NCI-H2227 treated with DMSO at 0.1 percent for 48 hours (cell line): ENCODE measurements at regions not wholly inside any gene's neighbourhood (a gene's known extent, or its start where the extent isn't known, plus 50 kb on each side); places are given as distances from the start of the nearest gene placed in this dataset.
"Not testable (repeated sequence)": the region's sequence is repeated elsewhere in the genome, so short reads cannot be mapped to it uniquely, and the experiment has no call there.

Experiments used
- DNase-seq: peaks from one replicate; lab custom pipeline; 2025; lab: John Stamatoyannopoulos, UW

- DNase-seq: no peak
These were observed 177.9 kb downstream of the GALC start for GRCh38 chr14:87815121-87815520.

- DNase-seq: no peak
These were observed 179.3 kb downstream of the GALC start for GRCh38 chr14:87813686-87814085.

GRCh38 chr14:87813211-87813610, 179.8 kb downstream of the GALC start:
- no peak for DNase-seq

DNA sequence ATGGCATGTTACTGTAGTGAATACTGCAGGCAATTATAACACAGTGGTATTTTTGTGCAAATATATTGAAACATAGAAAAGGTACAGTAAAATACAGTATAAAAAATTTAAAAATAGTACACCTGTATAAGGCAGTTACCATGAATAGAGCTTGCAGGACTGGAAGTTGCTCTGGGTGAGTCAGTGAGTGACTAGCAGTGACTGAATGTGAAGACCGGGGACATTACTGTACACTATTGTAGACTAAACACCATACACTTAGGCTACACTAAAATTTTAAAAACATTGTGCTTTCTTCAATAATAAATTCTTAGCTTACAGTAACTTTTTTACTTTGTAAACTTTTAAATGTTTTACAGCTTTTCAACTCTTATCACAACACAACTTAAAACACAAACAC, 181.7 kb downstream of the GALC start:
- DNase-seq: no peak

- no peak for DNase-seq
These were observed 182.3 kb downstream of the GALC start for GRCh38 chr14:87810711-87811110.

- DNase-seq: no peak
These were observed 183.7 kb downstream of the GALC start for GRCh38 chr14:87809261-87809660.

GRCh38 chr14:87805315-87805723, 187.7 kb downstream of the GALC start:
- no peak for DNase-seq

GRCh38 chr14:87800216-87800615, 192.8 kb downstream of the GALC start:
- DNase-seq: no peak

DNA sequence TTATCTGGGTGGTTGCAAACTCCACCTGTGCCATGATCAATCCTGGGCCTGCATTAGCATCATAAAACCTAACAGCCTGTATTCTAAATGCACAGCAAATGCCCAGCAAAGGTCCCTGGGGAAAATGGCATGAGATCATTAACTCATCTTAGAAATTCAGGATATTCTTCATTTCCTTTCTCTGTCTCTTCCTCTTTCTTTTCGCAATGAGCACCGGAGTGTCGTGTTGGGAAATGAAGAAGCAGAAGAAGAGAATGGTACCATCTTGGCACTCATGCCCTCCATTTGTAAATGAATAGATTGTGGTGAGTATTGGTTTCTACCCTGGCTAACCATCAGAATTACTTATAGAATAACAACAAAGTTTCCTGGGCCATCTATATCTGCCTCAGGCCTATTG, 193.6 kb downstream of the GALC start:
- no peak for DNase-seq

DNA sequence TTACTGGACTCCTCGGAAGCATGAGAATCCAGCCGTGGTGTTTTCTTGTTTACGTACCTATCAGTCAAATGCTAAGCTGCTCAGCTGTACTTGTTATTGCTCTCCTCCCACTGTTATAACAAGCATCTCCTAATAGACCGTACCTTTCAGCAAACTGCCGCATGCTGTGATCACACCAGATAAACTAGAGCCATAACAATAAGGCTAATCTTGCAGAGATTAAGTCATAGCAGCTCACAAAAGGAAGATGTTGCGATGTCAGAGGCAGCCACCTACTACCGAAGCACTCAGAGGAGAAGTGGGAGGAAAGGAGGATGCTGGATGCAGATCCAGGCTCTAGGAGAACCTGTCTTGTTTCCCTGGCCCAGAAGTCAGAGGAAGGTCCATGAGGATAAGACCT, 196.0 kb downstream of the GALC start:
- no peak for DNase-seq

- DNase-seq: no peak
These were observed 198.4 kb downstream of the GALC start for GRCh38 chr14:87794561-87794960.

DNA sequence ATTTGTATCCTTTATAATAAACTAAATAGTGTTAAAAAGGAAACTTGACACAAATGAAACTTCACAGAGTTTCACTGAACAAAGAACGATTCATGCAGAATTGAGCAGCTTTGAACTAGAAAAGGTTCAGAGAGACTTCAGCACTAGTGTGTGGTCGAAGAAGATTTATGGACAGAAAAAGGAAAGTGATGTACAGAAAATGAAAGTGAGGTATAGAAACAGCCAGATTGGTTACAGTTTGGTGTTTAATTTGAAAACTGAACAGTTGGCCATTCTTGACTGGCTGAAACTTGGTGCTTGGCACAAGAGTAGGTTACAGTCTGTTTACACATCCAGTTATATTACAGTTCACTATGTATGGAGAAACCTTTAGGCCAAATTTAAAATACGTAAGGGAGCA, 207.1 kb downstream of the GALC start:
- no peak for DNase-seq

GRCh38 chr14:87784386-87784785, 208.6 kb downstream of the GALC start:
- DNase-seq: no peak

- DNase-seq: no peak
These were observed 209.9 kb downstream of the GALC start for GRCh38 chr14:87783071-87783470.

- no peak for DNase-seq
These were observed 220.1 kb downstream of the GALC start for GRCh38 chr14:87772854-87773253.

DNA sequence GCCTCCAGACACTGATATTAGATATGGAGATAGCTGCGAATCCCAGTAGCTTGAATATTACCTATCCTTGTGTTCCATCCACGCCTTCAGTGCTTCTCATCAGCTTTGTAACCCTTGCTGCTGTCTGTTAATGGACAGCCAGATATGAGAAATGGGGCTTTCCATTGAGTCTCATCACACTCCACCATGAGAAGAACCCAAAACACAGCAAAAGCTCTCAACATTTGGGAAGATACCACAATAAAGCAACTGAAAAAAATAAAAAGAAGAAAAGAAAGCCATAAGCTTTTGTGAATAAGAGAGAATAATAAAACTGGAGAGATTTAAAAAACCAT, 225.4 kb downstream of the GALC start:
- no peak for DNase-seq

DNA sequence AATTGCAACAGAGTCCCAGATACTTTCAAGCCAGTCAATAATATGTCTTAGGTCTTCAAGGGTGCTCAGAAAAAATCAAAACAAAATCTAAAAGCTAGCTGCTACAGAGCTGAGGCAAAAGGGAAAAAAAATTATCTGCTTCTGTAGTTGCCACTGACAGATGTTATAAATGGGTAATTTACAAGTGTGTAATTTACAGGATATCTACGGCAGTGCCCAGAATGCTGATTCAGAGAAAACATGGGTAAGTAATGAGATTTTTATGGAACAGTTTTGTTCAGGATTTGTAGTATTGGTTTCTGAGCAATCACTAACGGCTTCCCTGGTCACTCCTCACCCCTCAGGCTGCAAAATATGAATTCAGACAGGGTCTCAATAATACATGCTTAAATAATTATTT, 234.1 kb downstream of the GALC start:
- DNase-seq: no peak

- no peak for DNase-seq
These were observed 236.3 kb downstream of the GALC start for GRCh38 chr14:87756661-87757060.

DNA sequence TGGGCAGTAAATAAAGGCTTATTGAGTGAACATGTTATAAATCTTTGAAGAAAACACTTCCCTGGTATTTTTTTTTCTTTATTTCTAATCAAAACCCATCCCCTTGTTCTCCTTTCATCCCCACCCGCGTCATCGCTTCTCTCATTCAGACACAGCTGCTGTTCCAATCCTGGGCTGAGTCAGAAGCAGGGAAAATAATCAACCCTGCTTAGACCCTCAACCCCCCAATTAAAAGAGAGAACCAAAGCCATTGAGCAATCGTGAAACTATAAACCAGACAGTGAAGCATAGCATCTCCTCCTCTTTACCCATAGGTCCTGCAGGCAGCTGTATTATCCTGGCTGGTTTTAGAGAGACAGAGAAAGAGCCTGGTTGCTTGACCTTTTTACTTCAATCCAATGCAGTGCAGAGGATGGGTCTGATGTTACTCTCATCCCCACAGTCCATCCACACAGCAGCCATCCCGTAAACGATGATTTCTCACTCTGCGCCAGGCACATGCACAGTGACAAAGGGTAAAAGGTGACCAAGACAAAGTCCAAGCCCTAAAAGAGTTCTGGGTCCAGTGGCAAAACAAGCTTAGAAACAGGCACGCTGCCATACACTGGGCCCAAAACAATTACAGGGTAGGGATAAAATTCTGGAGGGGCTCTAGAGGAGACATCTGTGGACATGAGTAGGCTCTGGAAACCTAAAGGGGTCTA, 238.3 kb downstream of the GALC start:
- DNase-seq: no peak

DNA sequence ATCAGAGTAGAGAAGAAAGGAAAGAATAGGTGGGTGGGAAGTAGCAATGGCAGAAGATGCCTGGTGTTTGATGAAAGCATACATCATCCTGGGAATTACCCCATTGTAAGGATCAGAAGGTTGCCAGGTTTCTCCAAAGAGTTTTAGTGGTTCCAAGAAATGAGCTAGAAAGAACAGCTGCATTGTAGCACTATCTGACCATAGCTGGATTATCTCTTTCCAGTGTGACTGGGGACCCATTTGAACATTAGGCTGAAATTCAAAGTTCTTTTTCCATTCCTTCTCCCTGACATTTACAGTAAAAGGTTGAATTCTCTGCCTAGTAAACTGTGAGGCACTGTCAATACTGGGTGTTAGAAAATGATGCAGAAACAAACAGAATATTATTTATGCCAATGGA, 244.4 kb downstream of the GALC start:
- DNase-seq: no peak

DNA sequence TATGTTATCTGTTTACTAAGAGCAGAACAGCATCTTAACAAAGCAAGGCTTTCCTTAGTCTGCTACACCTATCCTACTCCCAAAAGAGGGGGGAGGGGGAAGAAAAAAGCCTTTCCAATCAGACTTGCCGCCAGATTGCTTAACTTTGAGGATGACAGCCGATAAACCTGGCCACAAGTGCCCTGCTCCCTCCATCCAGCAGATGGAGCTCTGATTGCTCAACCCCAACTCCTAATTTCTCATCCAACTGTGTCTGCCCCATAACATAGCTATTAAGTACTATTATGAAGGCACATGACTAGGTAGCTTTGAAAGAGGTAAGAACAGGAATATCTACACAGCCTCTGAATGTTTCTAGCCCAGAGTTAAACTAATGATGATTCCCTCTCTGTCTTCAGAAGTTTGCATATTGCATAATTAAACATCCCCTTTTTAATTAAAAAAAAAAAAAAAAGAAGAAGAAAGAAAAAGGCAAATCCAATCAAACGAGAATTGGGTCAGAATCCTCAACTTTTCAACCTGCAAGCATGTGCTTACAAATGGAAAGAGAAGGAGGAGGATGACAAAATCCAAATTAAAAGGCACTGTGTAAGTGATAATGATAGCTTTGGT, 247.4 kb downstream of the GALC start:
- no peak for DNase-seq

DNA sequence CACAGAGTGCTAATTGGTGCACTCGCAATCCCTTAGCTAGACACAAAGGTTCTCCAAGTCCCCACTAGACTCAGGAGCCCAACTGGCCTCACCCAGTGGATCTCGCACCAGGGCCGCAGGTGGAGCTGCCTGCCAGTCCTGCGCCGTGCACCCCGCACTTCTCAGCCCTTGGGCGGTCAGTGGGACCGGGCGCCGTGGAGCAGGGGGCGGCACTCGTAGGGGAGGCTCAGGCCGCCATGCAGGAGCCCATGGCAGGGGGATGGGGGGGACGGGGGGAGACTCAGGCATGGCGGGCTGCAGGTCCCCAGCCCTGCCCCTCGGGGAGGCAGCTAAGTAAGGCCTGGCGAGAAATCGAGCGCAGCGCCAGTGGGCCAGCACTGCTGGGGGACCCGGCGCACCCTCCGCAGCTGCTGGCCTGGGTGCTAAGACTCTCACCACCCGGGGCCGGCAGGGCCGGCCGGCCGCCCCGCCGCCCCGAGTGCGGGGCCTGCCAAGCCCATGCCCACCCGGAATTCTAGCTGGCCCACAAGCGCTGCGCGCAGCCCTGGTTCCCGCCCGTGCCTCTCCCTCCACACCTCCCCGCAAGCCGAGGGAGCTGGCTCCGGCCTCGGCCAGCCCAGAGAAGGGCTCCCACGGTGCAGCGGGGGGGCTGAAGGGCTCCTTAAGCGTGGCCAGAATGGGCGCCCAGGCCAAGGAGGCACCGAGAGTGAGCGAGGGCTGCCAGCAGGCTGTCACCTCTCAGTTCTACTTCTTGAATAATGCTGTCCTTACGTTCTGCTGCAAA, 258.2 kb downstream of the GALC start:
- not testable (repeated sequence) for DNase-seq

GRCh38 chr14:87733115-87733514, 259.9 kb downstream of the GALC start:
- DNase-seq: not testable (repeated sequence)
